Lower lobe of right lung (tissue), 2 donors: ENCODE measurements at regions not wholly inside any gene's neighbourhood (a gene's known extent, or its start where the extent isn't known, plus 50 kb on each side); places are given as distances from the start of the nearest gene placed in this dataset.

Source experiments
- ATAC-seq, 2 donors: fragments of 200-7000 bp; cut with Tn5 transposase; one replicate each; pipeline ENCODE4 v1.9.1; 2020 to 2022; ENCODE audit warnings: mild to moderate bottlenecking in 2 of 2, moderate library complexity in 2 of 2
- DNase-seq: peaks from one replicate; pipeline ENCODE4 v3.0.0-alpha.2; 2020
- H3K27ac ChIP-seq: fragments of 200-600 bp; one replicate; pipeline ENCODE4 v1.8.0; 2022
- H3K27me3 ChIP-seq: fragments of 200-600 bp; one replicate; pipeline ENCODE4 v1.8.0; 2022; ENCODE audit warnings: low read depth
- H3K36me3 ChIP-seq: fragments of 200-600 bp; one replicate; pipeline ENCODE4 v1.8.0; 2022; ENCODE audit warnings: mild to moderate bottlenecking
- H3K4me1 ChIP-seq: fragments of 200-600 bp; one replicate; pipeline ENCODE4 v1.8.0; 2022
- H3K4me3 ChIP-seq: fragments of 200-600 bp; one replicate; pipeline ENCODE4 v1.8.0; 2022; ENCODE audit warnings: mild to moderate bottlenecking
- H3K9me3 ChIP-seq: fragments of 200-600 bp; one replicate; pipeline ENCODE4 v1.8.0; 2022
- CTCF ChIP-seq: fragments of 200-600 bp; IDR thresholded peaks from one replicate; pipeline ENCODE4 v1.8.0; 2022; ENCODE audit warnings: antibody characterized with exemption, mild to moderate bottlenecking
- intact Hi-C: fragments of 100-400 bp; cut with DNase I; formaldehyde crosslinking; loops from one replicate; pipeline ENCODE4 v1.11.0; 2022
- donor health status: DM: no; HTN: yes; CAD: no; lungs with severe emphysema.

- no peak overlapping the region for H3K27ac ChIP-seq
- no peak for ATAC-seq
- intact Hi-C loops, result no loop called here
These were observed 160.9 kb upstream of the COL3A1 start for GRCh38 chr2:188813315-188813714.

GRCh38 chr2:188813857-188814256 lies 160.3 kb upstream of the COL3A1 start:
- intact Hi-C loops, result no loop called here
- no peaks in the 10 kb centered on the region for H3K36me3 ChIP-seq
- DNase-seq (no peak), ATAC-seq (no peak)
- H3K4me1 ChIP-seq, result no peaks in the 10 kb centered on the region
- no peak overlapping the region for H3K4me3 ChIP-seq
- TF ChIP-seq CTCF, result no peak
- no peaks in the 10 kb centered on the region for H3K9me3 ChIP-seq
- no peak overlapping the region for H3K27ac ChIP-seq
- no peaks in the 10 kb centered on the region for H3K27me3 ChIP-seq

More at GRCh38 chr2:188813315-188813714, 160.9 kb upstream of the COL3A1 start:
- Histone ChIP-seq H3K4me3 (no peak overlapping the region), H3K9me3 (no peaks in the 10 kb centered on the region), H3K36me3 (no peaks in the 10 kb centered on the region), H3K27me3 (no peaks in the 10 kb centered on the region), H3K4me1 (no peaks in the 10 kb centered on the region)
- no peak for TF ChIP-seq CTCF
- DNase-seq, result no peak

- H3K27ac ChIP-seq, result no peak overlapping the region
- no peaks in the 10 kb centered on the region for H3K36me3 ChIP-seq
- no peak overlapping the region for H3K4me3 ChIP-seq
- TF ChIP-seq CTCF, result no peak
- H3K4me1 ChIP-seq, result no peaks in the 10 kb centered on the region
- intact Hi-C loops, result no loop called here
- H3K9me3 ChIP-seq, result no peaks in the 10 kb centered on the region
- DNase-seq (no peak), ATAC-seq (no peak)
- no peaks in the 10 kb centered on the region for H3K27me3 ChIP-seq
These were observed 155.2 kb upstream of the COL3A1 start for GRCh38 chr2:188819011-188819410.

GRCh38 chr2:188819792-188820191 lies 154.4 kb upstream of the COL3A1 start:
- Histone ChIP-seq H3K36me3 (no peaks in the 10 kb centered on the region), H3K9me3 (no peaks in the 10 kb centered on the region), H3K4me3 (no peak overlapping the region), H3K27ac (no peak overlapping the region), H3K4me1 (no peaks in the 10 kb centered on the region), H3K27me3 (no peaks in the 10 kb centered on the region)
- no peak for TF ChIP-seq CTCF
- no peak for ATAC-seq
- intact Hi-C loops, result no loop called here
- DNase-seq, result no peak

- DNase-seq (no peak), ATAC-seq (no peak)
- H3K27ac ChIP-seq, result no peak overlapping the region
- no peak overlapping the region for H3K4me3 ChIP-seq
- intact Hi-C loops, result no loop called here
- H3K4me1 ChIP-seq, result no peaks in the 10 kb centered on the region
- H3K27me3 ChIP-seq, result no peaks in the 10 kb centered on the region
- no peak for TF ChIP-seq CTCF
- H3K9me3 ChIP-seq, result no peaks in the 10 kb centered on the region
- H3K36me3 ChIP-seq, result no peaks in the 10 kb centered on the region
These were observed 153.6 kb upstream of the COL3A1 start for GRCh38 chr2:188820576-188820975.

- TF ChIP-seq CTCF, result no peak
- Histone ChIP-seq H3K27me3 (no peaks in the 10 kb centered on the region), H3K9me3 (no peaks in the 10 kb centered on the region), H3K4me1 (no peaks in the 10 kb centered on the region), H3K36me3 (no peaks in the 10 kb centered on the region), H3K27ac (no peak overlapping the region), H3K4me3 (no peak overlapping the region)
- intact Hi-C loops, result no loop called here
- DNase-seq (no peak), ATAC-seq (no peak)
These were observed 150.0 kb upstream of the COL3A1 start for GRCh38 chr2:188824125-188824524.
